Stimulated activated naive CD8-positive, alpha-beta T cell treated with anti-CD3 and anti-CD28 coated beads, Interleukin-15, amount 100 ng/mL, for 72 hours (primary cell): ENCODE measurements at regions not wholly inside any gene's neighbourhood (a gene's known extent, or its start where the extent isn't known, plus 50 kb on each side); places are given as distances from the start of the nearest gene placed in this dataset.
"Not testable (repeated sequence)": the region's sequence is repeated elsewhere in the genome, so short reads cannot be mapped to it uniquely, and the experiment has no call there.

Experiments used
- ATAC-seq: fragments of 150-1000 bp; cut with Tn5 transposase; 2 replicates; pipeline ENCODE4 v1.10.0; 2021; ENCODE audit warnings: mild to moderate bottlenecking, moderate library complexity
- DNase-seq, 2 donors: peaks; one replicate each; pipeline ENCODE4 v3.0.0; 2021 to 2022
- H3K27ac Mint-ChIP-seq, 2 donors: one replicate each; pipeline ENCODE4 v1.8.0; 2022; ENCODE audit warnings: mild to moderate bottlenecking in 2 of 2, mixed read lengths in 2 of 2, moderate library complexity in 2 of 2
- H3K27me3 Mint-ChIP-seq: one replicate; pipeline ENCODE4 v1.8.0; 2022; ENCODE audit warnings: mixed read lengths
- H3K4me1 Mint-ChIP-seq: one replicate; pipeline ENCODE4 v1.8.0; 2022; ENCODE audit warnings: mild to moderate bottlenecking, mixed read lengths
- H3K4me3 Mint-ChIP-seq, 2 donors: one replicate each; pipeline ENCODE4 v1.8.0; 2022; ENCODE audit warnings: mild to moderate bottlenecking in 2 of 2, mixed read lengths in 2 of 2, moderate library complexity in 1 of 2
- H3K9me3 Mint-ChIP-seq, 2 donors: one replicate each; pipeline ENCODE4 v1.8.0; 2022; ENCODE audit warnings: mixed read lengths in 2 of 2

DNA sequence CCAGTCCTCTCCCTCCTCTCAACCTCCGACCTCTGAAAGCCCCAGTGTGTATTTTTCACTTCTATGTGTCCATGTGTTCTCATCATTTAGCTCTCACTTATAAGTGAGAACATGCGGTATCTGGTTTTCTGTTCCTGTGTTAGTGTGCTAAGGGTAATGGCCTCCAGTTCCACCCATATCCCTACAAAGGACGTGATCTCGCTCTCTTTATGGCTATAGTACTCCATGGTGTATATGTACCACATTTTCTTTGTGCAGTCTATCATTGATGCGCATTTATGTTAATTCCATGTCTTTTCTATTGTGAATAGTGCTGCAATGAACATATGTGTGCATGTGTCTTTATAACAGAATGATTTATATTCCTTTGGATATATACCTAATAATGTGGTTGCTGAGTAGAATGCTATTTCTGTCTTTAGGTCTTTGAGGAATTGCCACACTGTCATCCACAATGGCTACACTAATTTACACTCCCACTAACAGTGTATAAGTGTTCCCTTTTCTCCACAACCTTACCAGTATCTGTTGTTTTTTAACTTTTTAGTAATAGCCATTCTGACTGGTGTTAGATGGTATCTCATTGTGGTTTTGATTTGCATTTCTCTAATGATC is 749.3 kb upstream of the ARRDC3 start:
- not testable (repeated sequence) for ATAC-seq, H3K4me3 Mint-ChIP-seq, H3K27me3 Mint-ChIP-seq, H3K27ac Mint-ChIP-seq, H3K4me1 Mint-ChIP-seq, DNase-seq, H3K9me3 Mint-ChIP-seq

DNA sequence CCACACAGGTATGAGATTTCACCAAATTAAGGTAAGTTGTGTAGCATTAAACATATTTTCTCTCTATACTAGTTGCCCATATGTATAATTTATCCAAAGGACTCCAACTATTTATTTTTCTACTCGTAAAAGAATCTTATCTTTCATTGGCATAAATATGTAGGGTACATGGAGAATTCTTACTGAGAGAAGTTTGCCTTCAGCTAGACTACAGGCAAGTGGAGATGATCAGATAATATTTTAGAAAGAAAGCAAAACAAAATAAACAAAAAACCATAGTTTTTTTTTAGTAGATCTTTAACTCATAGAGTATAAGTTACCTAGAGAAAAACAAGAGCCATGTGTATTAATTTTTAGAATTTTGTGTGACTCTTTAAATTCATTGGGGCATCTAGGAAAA is 743.1 kb upstream of the ARRDC3 start:
- Mint-ChIP-seq H3K4me3 (no peak overlapping the region), H3K4me1 (no peaks in the 10 kb centered on the region), H3K27ac (no peak overlapping the region), H3K9me3 (no peaks in the 10 kb centered on the region), H3K27me3 (no peaks in the 10 kb centered on the region)
- DNase-seq (no peak), ATAC-seq (no peak)

DNA sequence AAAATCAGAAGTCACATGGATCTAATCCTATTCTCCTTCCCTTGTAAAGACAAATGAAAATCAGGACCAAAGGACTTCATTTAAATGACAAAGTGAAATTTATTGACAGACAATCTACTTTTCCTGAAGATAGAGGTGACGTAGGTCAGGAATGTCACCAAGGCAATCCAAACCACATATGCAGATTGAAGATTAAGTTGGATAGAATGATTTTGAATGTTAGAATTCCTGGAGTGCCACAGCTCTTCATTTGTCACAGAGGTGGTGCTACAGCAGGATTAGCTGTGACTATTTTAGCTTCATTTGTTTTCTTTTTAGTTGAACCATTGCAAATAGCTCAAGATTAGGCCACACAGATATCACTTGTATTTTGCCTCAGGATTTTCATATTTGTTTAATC is 736.0 kb upstream of the ARRDC3 start:
- H3K27me3 Mint-ChIP-seq, result no peaks in the 10 kb centered on the region
- no peak for DNase-seq
- H3K4me1 Mint-ChIP-seq, result no peaks in the 10 kb centered on the region
- no peaks in the 10 kb centered on the region for H3K9me3 Mint-ChIP-seq
- ATAC-seq, result no peak
- no peak overlapping the region for H3K27ac Mint-ChIP-seq
- no peak overlapping the region for H3K4me3 Mint-ChIP-seq

DNA sequence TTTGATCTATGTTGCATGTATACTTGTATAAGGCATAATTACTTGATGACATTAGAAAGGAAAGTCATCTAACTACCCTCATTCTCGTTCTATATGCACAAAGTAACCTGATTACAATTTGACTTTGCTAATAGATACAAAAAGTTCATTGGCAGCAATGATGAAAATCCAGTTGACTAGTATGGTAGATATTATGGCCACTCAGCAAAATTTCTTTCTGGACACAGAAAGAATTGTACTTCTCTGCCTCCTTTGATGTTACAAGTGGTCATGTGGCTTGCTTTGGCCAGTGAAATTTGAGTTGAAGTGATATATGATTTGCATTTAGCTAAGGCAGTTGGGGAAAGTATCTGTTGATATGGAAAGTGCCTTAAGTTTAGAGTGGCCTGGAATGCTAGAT is 723.7 kb upstream of the ARRDC3 start:
- Mint-ChIP-seq H3K9me3 (peaks cover 0 to 7% of the 10 kb centered on the region in 2 donors), H3K4me3 (no peak overlapping the region), H3K27ac (no peak overlapping the region), H3K4me1 (no peaks in the 10 kb centered on the region), H3K27me3 (no peaks in the 10 kb centered on the region)
- ATAC-seq (no peak), DNase-seq (no peak)

DNA sequence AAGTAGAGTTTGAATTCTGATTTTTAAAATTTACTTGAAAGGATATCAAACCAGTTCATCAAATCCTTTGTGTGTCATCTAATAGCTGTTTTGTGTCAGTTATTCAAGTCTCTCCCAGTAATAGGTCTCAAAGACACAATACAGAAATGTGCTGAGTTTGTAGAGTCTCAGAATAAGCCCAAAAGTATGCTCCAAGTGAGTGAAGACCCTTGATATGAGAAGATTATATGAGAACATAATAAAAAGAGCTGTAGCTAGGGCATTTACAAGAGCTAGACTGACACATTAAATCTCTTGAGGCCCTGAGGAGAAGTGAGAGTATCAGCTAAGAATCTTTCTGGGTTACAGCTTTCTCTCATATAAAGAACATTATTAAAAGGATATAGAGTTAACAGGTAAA is 721.0 kb upstream of the ARRDC3 start:
- no peak for ATAC-seq
- Mint-ChIP-seq H3K4me1 (no peaks in the 10 kb centered on the region), H3K27ac (no peak overlapping the region), H3K4me3 (no peak overlapping the region), H3K9me3 (peaks cover 0 to 7% of the 10 kb centered on the region in 2 donors), H3K27me3 (no peaks in the 10 kb centered on the region)
- no peak for DNase-seq

DNA sequence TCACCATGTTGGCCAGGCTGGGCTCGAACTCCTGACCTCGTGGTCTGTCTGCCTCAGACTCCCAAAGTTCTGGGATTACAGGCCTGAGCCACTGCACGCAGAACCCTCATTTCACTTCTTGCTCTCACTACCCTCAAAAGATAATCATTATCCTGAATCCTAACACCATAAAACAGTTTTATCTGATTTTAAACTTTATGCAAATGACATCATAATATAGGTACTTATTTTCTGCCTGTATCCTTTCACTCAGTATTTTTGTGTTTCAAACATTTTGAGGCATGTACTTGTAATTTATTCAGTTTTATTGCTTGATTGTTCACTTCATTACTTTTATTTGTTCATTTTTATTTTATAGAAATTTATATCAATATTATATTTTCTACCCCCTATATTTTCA is 719.2 kb upstream of the ARRDC3 start:
- DNase-seq (no peak), ATAC-seq (no peak)
- peaks cover 0 to 7% of the 10 kb centered on the region in 2 donors for H3K9me3 Mint-ChIP-seq
- no peak overlapping the region for H3K4me3 Mint-ChIP-seq
- no peaks in the 10 kb centered on the region for H3K27me3 Mint-ChIP-seq
- H3K27ac Mint-ChIP-seq, result no peak overlapping the region
- H3K4me1 Mint-ChIP-seq, result no peaks in the 10 kb centered on the region

DNA sequence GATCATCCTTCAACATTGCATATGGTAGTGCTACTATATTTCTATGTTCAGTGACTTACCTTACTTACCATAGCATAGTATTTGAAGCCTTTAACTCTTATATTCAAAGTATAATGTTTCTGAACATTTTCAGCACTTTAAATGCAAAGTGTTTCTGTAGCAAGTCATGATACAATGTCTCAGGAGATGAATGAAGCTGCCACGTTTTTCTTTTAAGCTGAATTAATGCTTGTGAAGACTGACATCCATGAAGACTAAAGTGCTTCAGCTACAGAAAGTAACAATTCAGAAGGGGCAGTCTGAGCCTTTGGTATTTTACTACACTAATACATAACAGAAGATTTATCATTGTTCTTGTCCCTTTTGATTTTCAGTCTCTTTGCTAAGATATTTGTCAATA is 709.1 kb upstream of the ARRDC3 start:
- Mint-ChIP-seq H3K9me3 (peaks cover 0 to 6% of the 10 kb centered on the region in 2 donors), H3K27me3 (no peaks in the 10 kb centered on the region), H3K4me1 (no peaks in the 10 kb centered on the region), H3K4me3 (no peak overlapping the region), H3K27ac (no peak overlapping the region)
- DNase-seq (no peak), ATAC-seq (no peak)

DNA sequence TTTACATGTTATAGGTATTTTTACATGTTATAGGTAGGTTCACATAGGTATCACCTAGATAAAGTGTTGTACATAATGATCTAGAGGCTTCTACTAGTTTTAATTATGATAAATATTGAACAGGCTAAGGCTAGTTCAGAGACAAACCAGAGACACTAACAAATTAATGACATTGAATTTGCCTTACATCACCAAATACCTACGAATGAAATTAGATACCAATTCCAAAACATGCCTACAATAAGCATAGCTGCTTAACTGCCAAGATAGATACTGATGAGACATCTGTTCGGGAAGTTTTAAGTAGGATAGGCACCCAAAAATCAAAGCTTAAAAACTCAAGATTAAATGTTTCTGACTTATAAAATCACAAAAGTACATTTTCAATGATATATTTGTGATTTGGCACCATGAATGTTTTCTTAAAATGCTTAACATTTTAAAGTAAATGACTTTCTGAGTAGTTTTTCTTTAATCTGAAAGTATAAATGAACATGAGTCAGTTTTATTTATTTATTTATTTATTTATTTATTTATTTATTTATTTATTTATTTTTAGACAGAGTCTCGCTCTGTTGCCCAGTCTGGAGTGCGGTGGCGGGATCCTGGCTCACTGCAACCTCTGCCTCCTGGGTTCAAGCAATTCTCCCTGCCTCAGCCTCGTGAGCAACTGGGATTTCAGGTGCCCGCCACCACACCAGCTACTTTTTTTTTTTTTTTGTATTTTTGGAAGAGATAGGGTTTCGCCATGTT is 703.1 kb upstream of the ARRDC3 start:
- DNase-seq, result no peak
- Mint-ChIP-seq H3K27ac (no peak overlapping the region), H3K27me3 (no peaks in the 10 kb centered on the region), H3K4me1 (no peaks in the 10 kb centered on the region), H3K4me3 (no peak overlapping the region), H3K9me3 (peaks cover 0 to 6% of the 10 kb centered on the region in 2 donors)
- no peak for ATAC-seq

DNA sequence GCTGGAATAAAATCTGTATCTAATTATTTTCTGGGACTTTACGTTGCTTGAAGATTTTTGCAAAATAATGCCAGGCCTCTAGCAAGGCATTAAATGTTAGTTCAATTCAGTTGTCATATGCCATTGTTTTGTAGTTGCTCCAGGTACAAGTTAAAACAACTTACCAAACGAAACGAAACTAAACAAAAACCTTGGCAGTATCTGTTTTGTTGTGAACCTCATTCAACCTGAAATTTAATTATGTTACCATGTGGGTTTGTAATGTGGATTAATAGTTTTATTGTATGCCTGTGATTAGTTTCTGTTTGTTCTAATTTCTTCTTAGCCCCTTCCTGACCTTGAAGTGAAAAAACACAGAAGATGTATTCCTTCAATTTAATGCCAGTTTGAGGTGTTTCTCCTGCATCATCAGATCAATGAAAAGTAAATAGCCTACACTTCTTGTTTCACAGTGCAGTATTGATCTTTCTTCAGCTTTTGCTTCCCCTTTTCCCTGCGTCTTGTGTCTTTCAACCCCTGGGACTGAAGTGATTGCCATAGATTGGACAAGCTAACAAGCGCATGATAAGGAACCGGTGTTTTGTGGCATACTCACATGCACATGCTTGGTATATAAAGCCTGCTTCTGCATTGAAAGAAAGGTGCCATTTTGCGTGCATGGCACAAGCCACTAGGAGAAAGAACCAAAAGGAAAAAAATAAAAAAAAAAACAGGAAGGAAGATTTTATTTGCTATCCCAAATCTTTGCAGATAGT is 699.0 kb upstream of the ARRDC3 start:
- H3K9me3 Mint-ChIP-seq, result peaks cover under 1 to 7% of the 10 kb centered on the region in 2 donors
- no peaks in the 10 kb centered on the region for H3K27me3 Mint-ChIP-seq
- no peak for DNase-seq
- H3K4me3 Mint-ChIP-seq, result no peak overlapping the region
- H3K4me1 Mint-ChIP-seq, result no peaks in the 10 kb centered on the region
- ATAC-seq, result no peak
- H3K27ac Mint-ChIP-seq, result no peak overlapping the region

DNA sequence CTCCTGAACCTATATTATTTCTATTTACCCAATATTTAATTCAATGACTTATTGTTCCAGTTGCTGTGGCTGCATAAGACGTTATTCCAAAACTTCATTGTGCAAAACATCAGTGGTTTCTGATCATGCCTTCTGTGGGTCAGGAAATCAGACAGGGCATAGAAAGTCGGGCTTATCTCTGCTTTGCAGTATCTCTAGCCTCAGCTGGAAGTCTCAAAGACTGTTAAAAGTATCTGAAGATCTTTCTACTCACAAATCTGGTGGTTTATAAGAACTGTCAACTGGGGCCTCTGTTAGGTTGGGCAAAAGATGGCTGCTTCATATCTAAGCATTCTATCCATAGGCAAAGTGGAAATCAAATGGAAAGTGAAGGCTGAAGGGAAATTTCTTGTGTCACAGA is 687.7 kb upstream of the ARRDC3 start:
- Mint-ChIP-seq H3K27me3 (no peaks in the 10 kb centered on the region), H3K4me1 (no peaks in the 10 kb centered on the region), H3K9me3 (peaks cover 0 to under 1% of the 10 kb centered on the region in 2 donors), H3K4me3 (no peak overlapping the region), H3K27ac (no peak overlapping the region)
- DNase-seq (no peak), ATAC-seq (no peak)

DNA sequence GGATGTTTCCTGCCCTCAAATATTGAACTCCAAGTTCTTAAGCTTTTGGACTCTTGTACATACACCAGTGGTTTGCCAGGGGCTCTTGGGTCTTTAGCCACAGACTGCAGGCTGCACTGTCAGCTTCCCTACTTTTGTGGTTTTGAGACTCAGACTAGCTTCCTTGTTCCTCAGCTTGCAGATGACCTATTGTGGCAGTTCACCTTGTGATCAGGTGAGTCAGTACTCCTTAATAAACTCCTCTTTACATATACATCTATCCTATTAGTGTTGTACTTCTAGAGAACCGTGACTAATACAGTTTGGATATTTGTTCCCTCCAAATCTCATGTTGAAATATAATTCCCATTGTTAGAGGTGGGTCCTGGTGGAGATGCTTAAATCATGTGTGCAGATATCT is 681.9 kb upstream of the ARRDC3 start:
- peaks cover 0 to 10% of the 10 kb centered on the region in 2 donors for H3K9me3 Mint-ChIP-seq
- DNase-seq (no peak), ATAC-seq (no peak)
- no peak overlapping the region for H3K27ac Mint-ChIP-seq
- no peaks in the 10 kb centered on the region for H3K27me3 Mint-ChIP-seq
- no peaks in the 10 kb centered on the region for H3K4me1 Mint-ChIP-seq
- no peak overlapping the region for H3K4me3 Mint-ChIP-seq

DNA sequence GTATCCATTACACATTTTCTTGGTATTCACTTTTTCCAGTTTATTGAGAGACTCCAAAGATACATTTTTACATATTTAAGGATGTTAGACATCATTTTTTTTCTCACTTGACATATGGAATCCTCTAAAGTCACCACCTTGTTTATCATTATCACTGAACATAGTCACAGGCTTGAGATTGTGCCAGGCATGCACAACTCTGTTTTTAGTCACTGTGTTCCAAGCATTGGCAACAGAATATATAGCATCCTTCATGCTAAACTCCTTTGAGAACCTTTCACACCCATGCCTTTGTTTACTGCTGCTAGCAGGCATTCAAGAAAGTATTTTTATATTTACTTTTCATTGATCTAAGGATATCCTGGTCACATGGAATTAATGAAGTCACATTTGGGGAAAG is 668.6 kb upstream of the ARRDC3 start:
- H3K27me3 Mint-ChIP-seq, result no peaks in the 10 kb centered on the region
- no peak for DNase-seq
- no peak overlapping the region for H3K4me3 Mint-ChIP-seq
- no peak overlapping the region for H3K27ac Mint-ChIP-seq
- peaks cover 0 to 4% of the 10 kb centered on the region in 2 donors for H3K9me3 Mint-ChIP-seq
- ATAC-seq, result no peak
- H3K4me1 Mint-ChIP-seq, result no peaks in the 10 kb centered on the region

DNA sequence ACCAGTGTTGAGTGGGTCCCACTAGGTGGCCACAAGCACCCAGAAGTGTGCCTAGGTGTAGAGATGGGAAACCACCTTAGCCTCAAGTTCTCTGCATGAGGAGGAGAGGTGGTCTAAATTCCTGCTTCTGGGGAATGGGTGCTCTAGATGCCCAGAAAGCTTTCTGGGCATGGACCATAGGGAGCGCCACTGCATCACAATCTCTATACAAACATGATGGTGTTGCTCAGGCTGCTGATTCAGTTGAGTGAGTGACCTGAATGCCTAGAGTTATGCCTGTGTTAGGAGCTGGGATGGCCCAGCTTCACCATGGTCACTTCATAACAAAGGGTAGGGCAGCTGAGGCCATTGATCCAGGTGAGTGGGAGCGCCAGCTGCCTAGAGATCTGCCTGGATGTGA is 667.9 kb upstream of the ARRDC3 start:
- no peaks in the 10 kb centered on the region for H3K27me3 Mint-ChIP-seq
- no peak for DNase-seq

DNA sequence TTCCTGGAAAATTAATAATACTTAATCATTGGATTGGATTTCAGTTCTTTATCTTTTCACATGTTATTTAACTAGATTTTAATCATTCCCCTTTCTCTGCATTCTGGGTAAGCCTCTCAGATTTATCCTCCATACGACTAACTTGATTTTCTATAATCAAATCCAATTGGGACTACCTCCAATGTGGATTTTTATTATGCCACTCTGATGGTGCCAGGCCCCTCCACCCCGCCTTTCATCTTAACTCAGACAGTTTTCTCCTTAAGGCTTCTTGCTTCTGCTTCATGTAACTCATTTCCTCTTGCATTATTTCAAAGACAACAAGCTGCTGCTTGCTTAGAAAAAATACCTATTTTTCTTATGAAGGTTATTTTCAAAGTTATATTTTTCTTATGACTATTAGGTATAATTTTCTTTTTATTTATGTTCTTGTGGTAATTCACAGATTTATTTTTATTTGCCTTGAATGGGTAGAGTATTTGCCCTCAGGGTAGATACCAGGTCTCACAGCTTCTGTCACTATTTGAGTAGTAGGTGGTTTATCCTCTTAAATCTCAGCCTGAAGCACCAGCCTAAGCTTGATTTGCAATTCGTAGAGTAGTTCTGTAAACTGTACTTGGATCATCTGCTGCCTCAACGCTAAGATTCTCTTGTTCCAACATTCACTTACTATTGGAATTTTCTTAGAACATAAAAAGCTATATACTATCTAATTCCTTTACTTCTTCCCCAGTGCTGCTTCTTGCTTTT is 659.0 kb upstream of the ARRDC3 start:
- Mint-ChIP-seq H3K27me3 (no peaks in the 10 kb centered on the region), H3K9me3 (peaks cover 4 to 7% of the 10 kb centered on the region in 2 donors), H3K4me1 (no peaks in the 10 kb centered on the region), H3K27ac (no peak overlapping the region), H3K4me3 (no peak overlapping the region)
- no peak for ATAC-seq
- no peak for DNase-seq

More for the DNA sequence above, 667.9 kb upstream of the ARRDC3 start:
- H3K4me3 Mint-ChIP-seq, result no peak overlapping the region
- no peak overlapping the region for H3K27ac Mint-ChIP-seq
- peaks cover 0 to 4% of the 10 kb centered on the region in 2 donors for H3K9me3 Mint-ChIP-seq
- H3K4me1 Mint-ChIP-seq, result no peaks in the 10 kb centered on the region
- ATAC-seq, result no peak

DNA sequence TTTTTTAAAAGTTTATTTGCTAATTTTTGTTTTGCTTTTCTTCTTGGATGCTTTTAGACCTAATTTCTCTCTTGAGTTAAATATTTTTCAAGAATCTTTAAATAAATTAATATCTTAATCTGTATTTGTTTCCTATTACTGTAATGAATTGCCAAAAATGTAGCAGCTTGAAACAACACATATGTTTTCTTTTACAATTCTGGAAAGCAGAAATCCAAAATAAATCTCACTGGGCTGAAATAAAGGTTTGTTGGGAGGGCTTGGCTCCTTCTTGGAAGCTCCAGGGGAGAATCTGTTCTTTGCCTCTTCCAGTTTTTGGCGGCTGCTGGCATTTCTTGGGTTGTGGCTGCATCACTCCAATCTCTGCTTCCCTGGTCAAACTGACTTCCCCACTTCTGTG is 658.1 kb upstream of the ARRDC3 start:
- Mint-ChIP-seq H3K27ac (no peak overlapping the region), H3K27me3 (no peaks in the 10 kb centered on the region), H3K4me1 (no peaks in the 10 kb centered on the region), H3K9me3 (peaks cover 4 to 7% of the 10 kb centered on the region in 2 donors), H3K4me3 (no peak overlapping the region)
- DNase-seq (no peak), ATAC-seq (no peak)

DNA sequence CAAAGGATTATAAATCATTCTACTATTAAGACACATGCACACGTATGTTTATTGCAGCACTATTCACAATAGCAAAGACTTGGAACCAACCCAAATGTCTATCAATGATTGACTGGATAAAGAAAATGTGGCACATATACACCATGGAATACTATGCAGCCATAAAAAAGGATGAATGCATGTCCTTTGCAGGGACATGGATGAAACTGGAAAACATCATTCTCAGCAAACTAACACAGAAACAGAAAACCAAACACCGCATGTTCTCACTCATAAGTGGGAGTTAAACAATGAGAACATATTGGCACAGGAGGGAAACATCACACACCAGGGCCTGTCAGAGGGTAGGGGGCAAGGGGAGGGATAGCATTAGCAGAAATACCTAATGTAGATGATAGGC is 646.7 kb upstream of the ARRDC3 start:
- not testable (repeated sequence) for H3K27me3 Mint-ChIP-seq, H3K4me3 Mint-ChIP-seq, DNase-seq, H3K27ac Mint-ChIP-seq, ATAC-seq, H3K4me1 Mint-ChIP-seq, H3K9me3 Mint-ChIP-seq
